ENCODE measurements at regions not wholly inside any gene's neighbourhood (a gene's known extent, or its start where the extent isn't known, plus 50 kb on each side); places are given as distances from the start of the nearest gene placed in this dataset.
A peak's percentile ranks its signal among the peaks of the same experiment; 100 is the strongest.

- 44 to 53% methylated on average over 3 of the region's 3 CpGs for WGBS, 2 donors
- Histone ChIP-seq H3K4me3 (no peak overlapping the region), H3K4me1 (ENCODE audit: control insufficient read depth in 5 of 5, insufficient read depth in 5 of 5, low read length in 5 of 5) (peaks cover 0 to 3% (median 0%) of the 10 kb centered on the region in 5 donors), H3K36me3 (ENCODE audit: control insufficient read depth in 4 of 4, insufficient read depth in 4 of 4, low read length in 4 of 4) (no peaks in the 10 kb centered on the region), H3K9ac (ENCODE audit: insufficient read depth in 1 of 2, low read length in 2 of 2) (no peak overlapping the region), H3K27me3 (ENCODE audit: control insufficient read depth in 3 of 3, insufficient read depth in 3 of 3, low read length in 2 of 3) (no peaks in the 10 kb centered on the region), H3K27ac (ENCODE audit: low read depth in 1 of 2, low read length in 1 of 2) (peak overlapping the region in 1 of 2 donors; percentile 94), H3K9me3 (ENCODE audit: control insufficient read depth in 4 of 4, insufficient read depth in 3 of 4, low read length in 3 of 4) (no peaks in the 10 kb centered on the region)
- ATAC-seq (ENCODE audit: insufficient read depth, low FRiP score), result no peak
- DNase-seq, result no peak
- TF ChIP-seq CTCF (IDR thresholded peaks at IDR 0.05; ENCODE audit: control extremely low read depth, extremely low read depth), result no peak
Observed at GRCh38 chr7:112986256-112987031, 100.2 kb downstream of the GPR85 start.

GRCh38 chr7:112985377-112985987 is 101.1 kb downstream of the GPR85 start:
- no peak for DNase-seq
- no peaks in the 10 kb centered on the region for H3K27me3 ChIP-seq (ENCODE audit: control insufficient read depth in 3 of 3, insufficient read depth in 3 of 3, low read length in 2 of 3)
- H3K4me3 ChIP-seq, result no peak overlapping the region
- H3K9ac ChIP-seq (ENCODE audit: insufficient read depth in 1 of 2, low read length in 2 of 2), result no peak overlapping the region
- H3K9me3 ChIP-seq (ENCODE audit: control insufficient read depth in 4 of 4, insufficient read depth in 3 of 4, low read length in 3 of 4), result no peaks in the 10 kb centered on the region
- no peaks in the 10 kb centered on the region for H3K36me3 ChIP-seq (ENCODE audit: control insufficient read depth in 4 of 4, insufficient read depth in 4 of 4, low read length in 4 of 4)
- peak overlapping the region in 1 of 2 donors; percentile 94 for H3K27ac ChIP-seq (ENCODE audit: low read depth in 1 of 2, low read length in 1 of 2)
- no peak for TF ChIP-seq CTCF (IDR thresholded peaks at IDR 0.05; ENCODE audit: control extremely low read depth, extremely low read depth)
- peaks cover 0 to 3% (median 0%) of the 10 kb centered on the region in 5 donors for H3K4me1 ChIP-seq (ENCODE audit: control insufficient read depth in 5 of 5, insufficient read depth in 5 of 5, low read length in 5 of 5)
- 53 to 56% methylated on average over 6 to 9 of the region's 9 CpGs for WGBS, 2 donors
- no peak for ATAC-seq (ENCODE audit: insufficient read depth, low FRiP score)

GRCh38 chr7:112982441-112983063 is 104.1 kb downstream of the GPR85 start:
- peaks cover 0 to 2% (median 0%) of the 10 kb centered on the region in 5 donors for H3K4me1 ChIP-seq (ENCODE audit: control insufficient read depth in 5 of 5, insufficient read depth in 5 of 5, low read length in 5 of 5)
- peak overlapping the region in 1 of 2 donors; percentile 62 for H3K27ac ChIP-seq (ENCODE audit: low read depth in 1 of 2, low read length in 1 of 2)
- TF ChIP-seq CTCF (IDR thresholded peaks at IDR 0.05; ENCODE audit: control extremely low read depth, extremely low read depth), result no peak
- H3K9ac ChIP-seq (ENCODE audit: insufficient read depth in 1 of 2, low read length in 2 of 2), result no peak overlapping the region
- 28 to 54% methylated on average over 1 of the region's 1 CpG for WGBS, 2 donors
- H3K4me3 ChIP-seq, result no peak overlapping the region
- no peaks in the 10 kb centered on the region for H3K27me3 ChIP-seq (ENCODE audit: control insufficient read depth in 3 of 3, insufficient read depth in 3 of 3, low read length in 2 of 3)
- ATAC-seq (ENCODE audit: insufficient read depth, low FRiP score) (no peak), DNase-seq (no peak)
- no peaks in the 10 kb centered on the region for H3K9me3 ChIP-seq (ENCODE audit: control insufficient read depth in 4 of 4, insufficient read depth in 3 of 4, low read length in 3 of 4)
- no peaks in the 10 kb centered on the region for H3K36me3 ChIP-seq (ENCODE audit: control insufficient read depth in 4 of 4, insufficient read depth in 4 of 4, low read length in 4 of 4)
